Esophagus squamous epithelium (tissue), 4 donors: ENCODE measurements at regions not wholly inside any gene's neighbourhood (a gene's known extent, or its start where the extent isn't known, plus 50 kb on each side); places are given as distances from the start of the nearest gene placed in this dataset.

ENCODE experiments used
- POLR2A ChIP-seq, 4 donors: fragments of 450-650 bp; IDR thresholded peaks; one replicate each; pipeline ENCODE4 v1.6.1; 2017; ENCODE audit warnings: antibody characterized with exemption in 4 of 4, mild to moderate bottlenecking in 4 of 4, moderate library complexity in 3 of 4
- TF ChIP-seq, protein P1 (sequence below), 6 experiments: fragments of 450-650 bp in 4 of 6; fragments of 200-600 bp in 2 of 6; sonication (generic) in 2 of 6; IDR thresholded peaks; one replicate each; pipeline ENCODE4 v1.5.1; 2016 to 2019; ENCODE audit warnings: antibody characterized with exemption in 6 of 6, mild to moderate bottlenecking in 4 of 6, moderate library complexity in 4 of 6

DNA sequence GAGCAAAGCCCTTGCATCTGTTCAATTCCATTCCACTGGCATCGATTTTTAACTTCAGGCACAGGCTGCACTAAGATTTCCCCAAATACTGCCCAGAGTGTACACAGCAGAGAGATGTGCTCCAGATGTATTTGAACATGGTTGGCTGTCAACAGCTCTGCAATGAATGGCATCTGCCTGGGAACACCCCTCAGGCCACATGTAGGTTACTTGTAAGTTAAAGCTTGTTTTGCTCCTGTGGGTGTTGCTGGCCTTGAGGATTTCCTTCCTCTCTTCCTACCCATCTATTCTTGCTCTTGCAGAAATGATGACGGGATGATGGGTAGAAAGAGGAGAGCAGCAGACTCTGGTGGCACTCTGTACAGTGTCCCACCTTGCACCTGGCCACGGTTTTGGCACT, 69.3 kb upstream of the HELT start:
- TF ChIP-seq, protein P1, sequence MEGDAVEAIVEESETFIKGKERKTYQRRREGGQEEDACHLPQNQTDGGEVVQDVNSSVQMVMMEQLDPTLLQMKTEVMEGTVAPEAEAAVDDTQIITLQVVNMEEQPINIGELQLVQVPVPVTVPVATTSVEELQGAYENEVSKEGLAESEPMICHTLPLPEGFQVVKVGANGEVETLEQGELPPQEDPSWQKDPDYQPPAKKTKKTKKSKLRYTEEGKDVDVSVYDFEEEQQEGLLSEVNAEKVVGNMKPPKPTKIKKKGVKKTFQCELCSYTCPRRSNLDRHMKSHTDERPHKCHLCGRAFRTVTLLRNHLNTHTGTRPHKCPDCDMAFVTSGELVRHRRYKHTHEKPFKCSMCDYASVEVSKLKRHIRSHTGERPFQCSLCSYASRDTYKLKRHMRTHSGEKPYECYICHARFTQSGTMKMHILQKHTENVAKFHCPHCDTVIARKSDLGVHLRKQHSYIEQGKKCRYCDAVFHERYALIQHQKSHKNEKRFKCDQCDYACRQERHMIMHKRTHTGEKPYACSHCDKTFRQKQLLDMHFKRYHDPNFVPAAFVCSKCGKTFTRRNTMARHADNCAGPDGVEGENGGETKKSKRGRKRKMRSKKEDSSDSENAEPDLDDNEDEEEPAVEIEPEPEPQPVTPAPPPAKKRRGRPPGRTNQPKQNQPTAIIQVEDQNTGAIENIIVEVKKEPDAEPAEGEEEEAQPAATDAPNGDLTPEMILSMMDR (IDR thresholded peaks at IDR 0.05), result no peak
- TF ChIP-seq POLR2A (IDR thresholded peaks at IDR 0.05), result no peak
